ENCODE measurements at regions not wholly inside any gene's neighbourhood (a gene's known extent, or its start where the extent isn't known, plus 50 kb on each side); places are given as distances from the start of the nearest gene placed in this dataset.
"Not testable (repeated sequence)": the region's sequence is repeated elsewhere in the genome, so short reads cannot be mapped to it uniquely, and the experiment has no call there.

GRCh38 chr3:159293493-159293892, 491.6 kb downstream of the MFSD1 start:
- Mint-ChIP-seq H3K27me3 (peaks cover 0 to 7% of the 10 kb centered on the region in 2 donors), H3K27ac (no peak overlapping the region), H3K4me1 (no peaks in the 10 kb centered on the region), H3K36me3 (no peaks in the 10 kb centered on the region), H3K9me3 (peaks cover 0 to 12% (median 0%) of the 10 kb centered on the region in 8 donors), H3K4me3 (no peak overlapping the region)
- H3K4me1 ChIP-seq (ENCODE audit: insufficient read depth, low read length) = no peaks in the 10 kb centered on the region
- intact Hi-C loops (cut with micrococcal nuclease) = no loop called here
- POLR2A ChIA-PET (ENCODE audit: partially characterized antibody) = no interaction called here
- no peak for DNase-seq
- no peak overlapping the region for H3K4me3 ChIP-seq (ENCODE audit: low read length in 2 of 2)
- no peaks in the 10 kb centered on the region for H3K9me3 ChIP-seq (ENCODE audit: control insufficient read depth in 1 of 2, low read length in 2 of 2)
- H3K27me3 ChIP-seq (ENCODE audit: insufficient read depth, low read length) = no peaks in the 10 kb centered on the region
- H3K27ac ChIP-seq (ENCODE audit: low read depth, low read length) = no peak overlapping the region
- CTCF ChIA-PET (ENCODE audit: partially characterized antibody) = no interaction called here
- no peaks in the 10 kb centered on the region for H3K36me3 ChIP-seq (ENCODE audit: insufficient read depth, low read length)

- Mint-ChIP-seq H3K4me1 (no peaks in the 10 kb centered on the region), H3K27me3 (peaks cover 0 to 6% of the 10 kb centered on the region in 2 donors), H3K27ac (no peak overlapping the region), H3K36me3 (no peaks in the 10 kb centered on the region), H3K4me3 (no peak overlapping the region), H3K9me3 (peaks cover 0 to 4% (median under 1%) of the 10 kb centered on the region in 8 donors)
- DNase-seq = no peak
- POLR2A ChIA-PET (ENCODE audit: partially characterized antibody) = no interaction called here
- Histone ChIP-seq H3K27me3 (ENCODE audit: insufficient read depth, low read length) (no peaks in the 10 kb centered on the region), H3K27ac (ENCODE audit: low read depth, low read length) (no peak overlapping the region), H3K4me1 (ENCODE audit: insufficient read depth, low read length) (no peaks in the 10 kb centered on the region), H3K36me3 (ENCODE audit: insufficient read depth, low read length) (no peaks in the 10 kb centered on the region), H3K4me3 (ENCODE audit: low read length in 2 of 2) (no peak overlapping the region), H3K9me3 (ENCODE audit: control insufficient read depth in 1 of 2, low read length in 2 of 2) (no peaks in the 10 kb centered on the region)
- CTCF ChIA-PET (ENCODE audit: partially characterized antibody) = no interaction called here
- intact Hi-C loops (cut with micrococcal nuclease) = no loop called here
These were observed 500.1 kb downstream of the MFSD1 start for GRCh38 chr3:159301961-159302360.

GRCh38 chr3:159305017-159305416, 503.2 kb downstream of the MFSD1 start:
- ChIA-PET POLR2A (ENCODE audit: partially characterized antibody) (no interaction called here), CTCF (ENCODE audit: partially characterized antibody) (no interaction called here)
- peaks cover 0 to 4% (median under 1%) of the 10 kb centered on the region in 8 donors for H3K9me3 Mint-ChIP-seq
- peaks cover 0 to 6% of the 10 kb centered on the region in 2 donors for H3K27me3 Mint-ChIP-seq
- no peak for DNase-seq
- no peaks in the 10 kb centered on the region for H3K4me1 Mint-ChIP-seq
- no peaks in the 10 kb centered on the region for H3K36me3 Mint-ChIP-seq
- Histone ChIP-seq H3K27me3 (ENCODE audit: insufficient read depth, low read length) (no peaks in the 10 kb centered on the region), H3K4me1 (ENCODE audit: insufficient read depth, low read length) (no peaks in the 10 kb centered on the region), H3K36me3 (ENCODE audit: insufficient read depth, low read length) (no peaks in the 10 kb centered on the region), H3K4me3 (ENCODE audit: low read length in 2 of 2) (no peak overlapping the region), H3K9me3 (ENCODE audit: control insufficient read depth in 1 of 2, low read length in 2 of 2) (no peaks in the 10 kb centered on the region), H3K27ac (ENCODE audit: low read depth, low read length) (no peak overlapping the region)
- intact Hi-C loops (cut with micrococcal nuclease) = no loop called here
- H3K4me3 Mint-ChIP-seq = no peak overlapping the region
- H3K27ac Mint-ChIP-seq = no peak overlapping the region

- H3K27ac ChIP-seq (ENCODE audit: low read depth, low read length); H3K4me1 ChIP-seq (ENCODE audit: insufficient read depth, low read length); H3K36me3 ChIP-seq (ENCODE audit: insufficient read depth, low read length); H3K9me3 Mint-ChIP-seq; H3K36me3 Mint-ChIP-seq; CTCF ChIA-PET (ENCODE audit: partially characterized antibody); H3K27ac Mint-ChIP-seq; intact Hi-C loops (cut with micrococcal nuclease); H3K27me3 Mint-ChIP-seq; H3K4me3 ChIP-seq (ENCODE audit: low read length in 2 of 2); H3K27me3 ChIP-seq (ENCODE audit: insufficient read depth, low read length); POLR2A ChIA-PET (ENCODE audit: partially characterized antibody); DNase-seq; H3K9me3 ChIP-seq (ENCODE audit: control insufficient read depth in 1 of 2, low read length in 2 of 2); H3K4me3 Mint-ChIP-seq; H3K4me1 Mint-ChIP-seq: not testable (repeated sequence)
These were observed 514.9 kb downstream of the MFSD1 start for GRCh38 chr3:159316706-159317105.

GRCh38 chr3:159319156-159319555, 517.3 kb downstream of the MFSD1 start:
- Mint-ChIP-seq H3K9me3 (peaks cover 0 to 5% (median 0%) of the 10 kb centered on the region in 8 donors), H3K27ac (no peak overlapping the region), H3K4me1 (no peaks in the 10 kb centered on the region), H3K27me3 (no peaks in the 10 kb centered on the region), H3K36me3 (no peaks in the 10 kb centered on the region), H3K4me3 (no peak overlapping the region)
- H3K9me3 ChIP-seq (ENCODE audit: control insufficient read depth in 1 of 2, low read length in 2 of 2) = no peaks in the 10 kb centered on the region
- no peaks in the 10 kb centered on the region for H3K27me3 ChIP-seq (ENCODE audit: insufficient read depth, low read length)
- no peak overlapping the region for H3K4me3 ChIP-seq (ENCODE audit: low read length in 2 of 2)
- no peak overlapping the region for H3K27ac ChIP-seq (ENCODE audit: low read depth, low read length)
- H3K36me3 ChIP-seq (ENCODE audit: insufficient read depth, low read length) = no peaks in the 10 kb centered on the region
- DNase-seq = no peak
- CTCF ChIA-PET (ENCODE audit: partially characterized antibody) = no interaction called here
- intact Hi-C loops (cut with micrococcal nuclease) = no loop called here
- POLR2A ChIA-PET (ENCODE audit: partially characterized antibody) = no interaction called here
- no peaks in the 10 kb centered on the region for H3K4me1 ChIP-seq (ENCODE audit: insufficient read depth, low read length)

GRCh38 chr3:159322322-159322939, 520.6 kb downstream of the MFSD1 start:
- ChIA-PET CTCF (ENCODE audit: partially characterized antibody) (no interaction called here), POLR2A (ENCODE audit: partially characterized antibody) (no interaction called here)
- Mint-ChIP-seq H3K27ac (no peak overlapping the region), H3K36me3 (no peaks in the 10 kb centered on the region), H3K27me3 (no peaks in the 10 kb centered on the region), H3K4me1 (no peaks in the 10 kb centered on the region), H3K9me3 (peaks cover 0 to 2% (median 0%) of the 10 kb centered on the region in 8 donors), H3K4me3 (no peak overlapping the region)
- Histone ChIP-seq H3K4me3 (ENCODE audit: low read length in 2 of 2) (no peak overlapping the region), H3K27me3 (ENCODE audit: insufficient read depth, low read length) (no peaks in the 10 kb centered on the region), H3K36me3 (ENCODE audit: insufficient read depth, low read length) (no peaks in the 10 kb centered on the region), H3K27ac (ENCODE audit: low read depth, low read length) (no peak overlapping the region), H3K4me1 (ENCODE audit: insufficient read depth, low read length) (no peaks in the 10 kb centered on the region), H3K9me3 (ENCODE audit: control insufficient read depth in 1 of 2, low read length in 2 of 2) (no peaks in the 10 kb centered on the region)
- no peak for DNase-seq
- intact Hi-C loops (cut with micrococcal nuclease) = no loop called here

- H3K36me3 Mint-ChIP-seq = no peaks in the 10 kb centered on the region
- ChIA-PET CTCF (ENCODE audit: partially characterized antibody) (no interaction called here), POLR2A (ENCODE audit: partially characterized antibody) (no interaction called here)
- no peaks in the 10 kb centered on the region for H3K27me3 ChIP-seq (ENCODE audit: insufficient read depth, low read length)
- no peak overlapping the region for H3K4me3 ChIP-seq (ENCODE audit: low read length in 2 of 2)
- no peak overlapping the region for H3K27ac ChIP-seq (ENCODE audit: low read depth, low read length)
- no peak for DNase-seq
- H3K4me1 Mint-ChIP-seq = no peaks in the 10 kb centered on the region
- H3K9me3 ChIP-seq (ENCODE audit: control insufficient read depth in 1 of 2, low read length in 2 of 2) = no peaks in the 10 kb centered on the region
- no peak overlapping the region for H3K27ac Mint-ChIP-seq
- no peak overlapping the region for H3K4me3 Mint-ChIP-seq
- H3K4me1 ChIP-seq (ENCODE audit: insufficient read depth, low read length) = no peaks in the 10 kb centered on the region
- peaks cover 0 to 2% (median 0%) of the 10 kb centered on the region in 8 donors for H3K9me3 Mint-ChIP-seq
- intact Hi-C loops (cut with micrococcal nuclease) = no loop called here
- no peaks in the 10 kb centered on the region for H3K27me3 Mint-ChIP-seq
- no peaks in the 10 kb centered on the region for H3K36me3 ChIP-seq (ENCODE audit: insufficient read depth, low read length)
These were observed 522.0 kb downstream of the MFSD1 start for GRCh38 chr3:159323848-159324247.

- Histone ChIP-seq H3K36me3 (ENCODE audit: insufficient read depth, low read length) (no peaks in the 10 kb centered on the region), H3K27me3 (ENCODE audit: insufficient read depth, low read length) (no peaks in the 10 kb centered on the region), H3K4me1 (ENCODE audit: insufficient read depth, low read length) (no peaks in the 10 kb centered on the region), H3K4me3 (ENCODE audit: low read length in 2 of 2) (no peak overlapping the region), H3K27ac (ENCODE audit: low read depth, low read length) (no peak overlapping the region), H3K9me3 (ENCODE audit: control insufficient read depth in 1 of 2, low read length in 2 of 2) (no peaks in the 10 kb centered on the region)
- intact Hi-C loops (cut with micrococcal nuclease) = no loop called here
- Mint-ChIP-seq H3K27ac (no peak overlapping the region), H3K4me1 (no peaks in the 10 kb centered on the region), H3K27me3 (no peaks in the 10 kb centered on the region), H3K9me3 (peaks cover 0 to 2% (median 0%) of the 10 kb centered on the region in 8 donors), H3K4me3 (no peak overlapping the region), H3K36me3 (no peaks in the 10 kb centered on the region)
- no peak for DNase-seq
- ChIA-PET CTCF (ENCODE audit: partially characterized antibody) (no interaction called here), POLR2A (ENCODE audit: partially characterized antibody) (no interaction called here)
These were observed 525.1 kb downstream of the MFSD1 start for GRCh38 chr3:159326998-159327397.

Measured in CD4-positive, alpha-beta memory T cell (primary cell).